Duodenal mucosa (tissue), 2 donors: ENCODE measurements at regions not wholly inside any gene's neighbourhood (a gene's known extent, or its start where the extent isn't known, plus 50 kb on each side); places are given as distances from the start of the nearest gene placed in this dataset.

Experiments
- H3K27ac ChIP-seq: one replicate; pipeline ENCODE4 v1.7.0; 2013; ENCODE audit warnings: low read depth, low read length
- H3K27me3 ChIP-seq, 2 donors: one replicate each; pipeline ENCODE4 v1.7.0; 2013; ENCODE audit warnings: low read length in 2 of 2, control low read depth in 1 of 2; ENCODE audit not compliant: insufficient read depth in 2 of 2, control insufficient read depth in 1 of 2
- H3K36me3 ChIP-seq, 2 donors: one replicate each; pipeline ENCODE4 v1.7.0; 2013; ENCODE audit warnings: low read length in 2 of 2, control low read depth in 1 of 2; ENCODE audit not compliant: insufficient read depth in 2 of 2, control insufficient read depth in 1 of 2
- H3K4me1 ChIP-seq, 2 donors: one replicate each; pipeline ENCODE4 v1.7.0; 2013; ENCODE audit warnings: low read length in 2 of 2, control low read depth in 1 of 2; ENCODE audit not compliant: insufficient read depth in 2 of 2, control insufficient read depth in 1 of 2
- H3K4me3 ChIP-seq, 2 donors: one replicate each; pipeline ENCODE4 v1.7.0; 2013; ENCODE audit warnings: low read length in 2 of 2, low read depth in 1 of 2
- H3K9ac ChIP-seq, 2 donors: one replicate each; pipeline ENCODE4 v1.7.0; 2013; ENCODE audit warnings: low read length in 2 of 2, low read depth in 1 of 2
- H3K9me3 ChIP-seq, 2 donors: one replicate each; pipeline ENCODE4 v1.7.0; 2013; ENCODE audit warnings: low read length in 2 of 2, control low read depth in 1 of 2; ENCODE audit not compliant: control insufficient read depth in 1 of 2

DNA sequence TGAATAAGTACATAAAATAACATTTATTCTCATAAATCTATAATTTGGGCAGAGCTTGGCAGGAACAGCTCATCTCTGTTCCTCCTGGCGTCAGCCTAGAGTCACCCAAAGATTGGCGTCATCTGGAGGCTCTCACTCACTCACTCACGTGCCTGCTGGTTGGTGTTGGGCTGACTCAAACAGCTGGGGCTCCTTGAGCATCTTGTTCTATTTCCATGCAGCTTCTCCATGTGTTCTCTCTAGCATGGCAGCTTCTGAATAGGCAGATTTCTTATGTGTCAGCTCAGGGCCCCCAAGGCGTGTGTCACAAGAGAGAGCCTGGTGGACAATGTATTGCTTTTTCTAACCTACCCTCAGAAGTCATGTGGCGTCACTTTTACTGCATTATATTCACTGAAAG, 70.6 kb upstream of the RAB3GAP2 start:
- no peaks in the 10 kb centered on the region for H3K36me3 ChIP-seq
- H3K9me3 ChIP-seq = no peaks in the 10 kb centered on the region
- H3K9ac ChIP-seq = no peak overlapping the region
- no peak overlapping the region for H3K27ac ChIP-seq
- no peaks in the 10 kb centered on the region for H3K4me1 ChIP-seq
- no peaks in the 10 kb centered on the region for H3K27me3 ChIP-seq
- no peak overlapping the region for H3K4me3 ChIP-seq

DNA sequence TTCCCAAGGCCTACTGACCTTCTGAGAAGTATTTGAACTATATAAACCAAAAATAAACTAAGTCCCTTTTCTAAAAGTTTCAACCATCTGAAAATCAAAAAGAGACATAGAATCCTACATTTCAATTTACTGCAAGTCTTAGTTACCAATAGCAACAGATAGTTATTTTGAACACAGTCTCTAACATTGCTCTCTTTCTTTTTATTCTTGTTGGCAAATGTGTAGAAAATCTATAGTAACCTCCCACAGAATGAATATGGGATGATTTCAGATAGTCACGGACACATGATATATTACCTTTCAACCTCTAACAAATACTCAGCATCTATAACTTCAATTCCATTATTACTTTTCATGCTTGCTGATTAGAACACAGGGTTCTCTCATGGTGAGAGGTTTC, 68.9 kb upstream of the RAB3GAP2 start:
- H3K9me3 ChIP-seq = no peaks in the 10 kb centered on the region
- H3K4me3 ChIP-seq = no peak overlapping the region
- H3K9ac ChIP-seq = no peak overlapping the region
- no peaks in the 10 kb centered on the region for H3K27me3 ChIP-seq
- H3K4me1 ChIP-seq = no peaks in the 10 kb centered on the region
- H3K27ac ChIP-seq = no peak overlapping the region
- H3K36me3 ChIP-seq = no peaks in the 10 kb centered on the region

DNA sequence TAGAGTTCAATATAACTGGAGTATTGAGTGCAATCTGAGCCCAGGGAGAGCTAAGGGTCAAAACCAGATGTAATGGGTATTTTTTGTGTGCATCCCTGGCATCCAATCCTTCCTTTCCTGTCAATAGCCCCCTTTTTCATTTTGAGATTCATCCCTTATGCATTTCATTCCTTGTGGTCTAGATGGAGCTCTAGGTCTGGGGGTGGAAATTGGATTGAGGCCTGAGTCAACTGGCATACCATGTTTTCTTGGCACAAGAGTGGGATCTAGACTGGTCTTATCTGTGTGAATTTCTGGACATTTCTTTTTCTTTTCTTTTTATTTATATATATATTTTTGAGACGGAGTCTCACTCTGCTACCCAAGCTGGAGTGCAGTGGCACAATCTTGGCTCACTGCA, 67.3 kb upstream of the RAB3GAP2 start:
- Histone ChIP-seq H3K4me3 (no peak overlapping the region), H3K36me3 (no peaks in the 10 kb centered on the region), H3K9me3 (no peaks in the 10 kb centered on the region), H3K27me3 (no peaks in the 10 kb centered on the region), H3K4me1 (no peaks in the 10 kb centered on the region), H3K9ac (no peak overlapping the region), H3K27ac (no peak overlapping the region)

DNA sequence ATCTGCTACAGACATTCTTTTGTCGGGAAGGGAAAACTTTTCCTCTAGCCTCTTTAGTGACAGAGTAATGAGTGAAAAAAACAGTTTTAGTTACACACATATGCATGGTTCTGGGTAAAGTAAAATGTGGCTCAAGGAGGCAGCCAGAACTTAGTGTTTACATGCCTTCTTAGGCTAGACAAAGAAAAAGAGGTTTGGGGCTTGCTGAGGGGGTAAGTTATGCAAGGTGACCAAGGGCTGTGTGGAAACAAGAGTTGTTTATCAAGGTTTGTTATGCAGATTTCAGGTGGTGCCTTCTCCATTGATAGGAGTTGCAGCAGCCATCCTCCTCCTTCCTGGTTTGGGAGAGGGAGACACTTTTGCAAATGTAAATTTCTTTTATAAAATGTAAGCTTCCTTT, 66.5 kb upstream of the RAB3GAP2 start:
- Histone ChIP-seq H3K4me3 (no peak overlapping the region), H3K9me3 (no peaks in the 10 kb centered on the region), H3K27ac (no peak overlapping the region), H3K9ac (no peak overlapping the region), H3K36me3 (no peaks in the 10 kb centered on the region), H3K4me1 (no peaks in the 10 kb centered on the region), H3K27me3 (no peaks in the 10 kb centered on the region)

DNA sequence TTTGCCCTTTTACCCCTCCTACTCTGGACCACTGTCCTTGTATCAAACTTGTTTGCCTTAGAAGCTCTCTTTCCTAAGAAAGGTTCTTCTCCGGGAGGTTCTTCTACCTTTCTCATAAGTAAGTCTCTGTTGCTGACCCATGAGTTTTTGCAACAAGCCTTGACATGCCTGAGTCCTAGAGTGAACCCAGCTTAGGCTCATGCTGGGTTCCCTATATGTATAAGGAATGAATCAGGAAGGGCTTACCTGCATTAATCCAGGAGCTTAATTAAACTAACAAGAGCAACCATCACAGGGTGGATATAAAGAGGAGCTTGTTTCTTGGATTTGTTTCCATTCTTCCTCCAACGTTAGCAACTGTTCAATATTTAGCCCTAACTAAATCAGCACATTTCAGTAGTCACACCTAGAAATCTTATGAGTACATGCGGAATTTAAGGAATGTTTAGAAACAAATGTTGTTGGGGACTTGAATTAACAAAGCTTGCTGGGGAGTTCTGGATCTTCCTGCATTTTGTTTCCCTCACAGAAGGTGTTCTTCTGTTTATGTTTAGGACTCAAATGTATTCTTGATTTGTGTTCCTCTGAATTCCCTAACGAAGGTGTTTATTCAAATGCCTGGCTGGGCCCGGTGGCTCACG, 64.3 kb upstream of the RAB3GAP2 start:
- H3K4me3 ChIP-seq = no peak overlapping the region
- H3K27me3 ChIP-seq = no peaks in the 10 kb centered on the region
- no peaks in the 10 kb centered on the region for H3K4me1 ChIP-seq
- H3K9me3 ChIP-seq = no peaks in the 10 kb centered on the region
- no peak overlapping the region for H3K9ac ChIP-seq
- no peaks in the 10 kb centered on the region for H3K36me3 ChIP-seq
- H3K27ac ChIP-seq = no peak overlapping the region

DNA sequence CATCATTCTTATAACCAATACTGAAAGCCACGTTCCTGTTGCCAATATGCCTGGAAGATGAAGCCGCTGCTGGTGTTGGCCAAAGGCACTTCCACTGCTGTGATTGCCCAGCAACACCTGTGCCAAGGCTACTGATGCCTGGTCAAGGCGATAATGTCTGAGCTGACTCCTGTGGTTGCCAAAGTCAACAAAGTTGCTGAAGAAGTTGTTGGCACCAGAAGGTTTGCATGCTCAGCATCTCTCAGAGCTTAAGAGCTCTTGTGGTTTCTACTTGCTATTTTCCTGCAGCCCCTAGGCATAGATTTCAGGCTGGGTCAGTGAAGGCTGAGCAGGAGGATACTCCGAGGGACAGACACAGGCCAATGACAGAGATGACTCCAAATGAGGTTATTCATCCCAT, 63.4 kb upstream of the RAB3GAP2 start:
- Histone ChIP-seq H3K9ac (no peak overlapping the region), H3K27ac (no peak overlapping the region), H3K36me3 (no peaks in the 10 kb centered on the region), H3K4me3 (no peak overlapping the region), H3K27me3 (no peaks in the 10 kb centered on the region), H3K9me3 (no peaks in the 10 kb centered on the region), H3K4me1 (no peaks in the 10 kb centered on the region)

DNA sequence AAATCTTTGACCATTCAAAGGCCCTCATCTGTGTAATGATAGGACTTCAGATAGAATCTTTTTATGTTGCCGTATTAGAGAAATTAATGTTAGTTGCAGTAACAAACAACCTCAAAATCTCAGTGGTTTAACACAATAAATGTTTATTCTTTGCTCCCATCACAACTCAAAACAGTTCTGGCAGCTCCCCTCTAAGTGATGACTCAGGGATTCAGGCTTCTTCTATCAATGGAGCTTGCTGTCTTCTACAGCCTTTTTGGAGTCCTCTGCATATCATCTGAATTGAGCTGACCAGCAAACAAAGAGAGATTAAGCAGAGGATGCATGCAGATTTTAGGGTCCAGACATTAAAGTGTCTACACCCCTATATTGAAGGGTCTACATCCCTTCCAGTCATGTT, 59.1 kb upstream of the RAB3GAP2 start:
- Histone ChIP-seq H3K27ac (no peak overlapping the region), H3K36me3 (no peaks in the 10 kb centered on the region), H3K9me3 (no peaks in the 10 kb centered on the region), H3K4me3 (no peak overlapping the region), H3K9ac (no peak overlapping the region), H3K27me3 (no peaks in the 10 kb centered on the region), H3K4me1 (no peaks in the 10 kb centered on the region)

DNA sequence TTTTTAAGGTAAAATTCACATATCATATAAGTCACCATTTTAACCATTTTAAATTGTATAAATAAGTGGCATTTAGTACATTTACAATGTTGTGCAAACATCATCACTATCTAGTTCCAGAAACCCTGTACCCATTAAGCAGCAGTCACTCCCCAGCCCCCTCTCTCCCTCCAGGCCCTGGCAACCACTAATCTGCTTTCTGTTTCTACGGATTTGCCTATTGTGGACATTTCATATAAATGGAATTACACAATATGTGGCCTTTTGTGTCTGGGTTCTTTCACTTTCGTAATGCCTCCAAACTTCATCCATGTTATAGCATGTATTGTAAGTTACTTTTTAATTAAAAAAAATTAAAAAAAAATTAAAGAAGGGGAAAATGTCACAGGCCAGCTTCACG, 58.0 kb upstream of the RAB3GAP2 start:
- Histone ChIP-seq H3K27me3 (no peaks in the 10 kb centered on the region), H3K27ac (no peak overlapping the region), H3K4me1 (no peaks in the 10 kb centered on the region), H3K9me3 (no peaks in the 10 kb centered on the region), H3K4me3 (no peak overlapping the region), H3K9ac (no peak overlapping the region), H3K36me3 (no peaks in the 10 kb centered on the region)

DNA sequence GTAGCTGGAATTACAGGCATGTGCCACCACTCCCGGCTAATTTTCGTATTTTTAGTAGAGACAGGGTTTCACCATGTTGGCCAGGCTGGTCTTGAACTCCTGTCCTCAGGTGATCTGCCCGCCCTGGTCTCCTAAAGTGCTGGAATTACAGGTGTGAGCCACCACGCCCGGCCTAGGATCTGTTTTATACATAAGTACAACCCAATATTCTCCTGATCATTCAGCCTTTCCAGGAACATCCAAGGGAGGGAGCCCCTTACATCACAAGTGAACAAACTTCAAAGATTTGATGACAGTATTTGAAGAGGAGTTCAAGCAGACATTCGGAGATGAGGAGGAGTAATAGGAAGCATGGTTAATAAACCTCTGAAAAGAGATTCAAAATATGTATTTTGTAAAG, 54.9 kb upstream of the RAB3GAP2 start:
- Histone ChIP-seq H3K4me3 (no peak overlapping the region), H3K27ac (no peak overlapping the region), H3K9ac (no peak overlapping the region), H3K9me3 (no peaks in the 10 kb centered on the region), H3K27me3 (no peaks in the 10 kb centered on the region), H3K4me1 (no peaks in the 10 kb centered on the region), H3K36me3 (no peaks in the 10 kb centered on the region)

DNA sequence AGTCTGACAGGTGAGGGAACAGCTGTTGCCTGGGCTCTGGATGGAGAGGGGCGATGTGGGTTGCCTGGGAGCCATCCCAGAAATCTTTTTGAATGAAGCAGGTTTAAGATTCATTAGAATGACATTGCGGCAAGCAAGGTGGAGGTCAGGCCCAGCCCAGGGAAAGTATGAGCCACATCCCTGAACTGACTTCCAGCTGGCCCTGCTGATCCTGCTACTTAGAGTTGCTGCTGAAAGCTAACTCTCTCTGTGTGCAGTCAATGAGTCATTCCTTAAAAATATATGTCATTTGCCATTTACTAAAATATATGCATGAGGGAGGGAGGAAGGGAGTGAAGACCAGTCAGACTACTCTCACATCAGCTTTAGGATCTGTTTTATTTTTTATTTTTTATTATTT, 54.3 kb upstream of the RAB3GAP2 start:
- no peaks in the 10 kb centered on the region for H3K4me1 ChIP-seq
- H3K36me3 ChIP-seq = no peaks in the 10 kb centered on the region
- no peaks in the 10 kb centered on the region for H3K27me3 ChIP-seq
- no peak overlapping the region for H3K27ac ChIP-seq
- H3K9ac ChIP-seq = no peak overlapping the region
- H3K4me3 ChIP-seq = no peak overlapping the region
- H3K9me3 ChIP-seq = no peaks in the 10 kb centered on the region
